ENCODE measurements at regions not wholly inside any gene's neighbourhood (a gene's known extent, or its start where the extent isn't known, plus 50 kb on each side); places are given as distances from the start of the nearest gene placed in this dataset.

GRCh38 chr5:104353371-104353770 is 790.8 kb upstream of the NUDT12 start:
- no peak overlapping the region for H3K27ac ChIP-seq
- no peaks in the 10 kb centered on the region for H3K9me3 ChIP-seq
- H3K4me3 ChIP-seq: no peak overlapping the region
- intact Hi-C loops (cut with DNase I; ENCODE audit: low total_unique reads): no loop called here
- H3K27me3 ChIP-seq: no peaks in the 10 kb centered on the region
- no peaks in the 10 kb centered on the region for H3K36me3 ChIP-seq
- H3K4me1 ChIP-seq: no peaks in the 10 kb centered on the region
- DNase-seq: no peak
- TF ChIP-seq, protein P1, sequence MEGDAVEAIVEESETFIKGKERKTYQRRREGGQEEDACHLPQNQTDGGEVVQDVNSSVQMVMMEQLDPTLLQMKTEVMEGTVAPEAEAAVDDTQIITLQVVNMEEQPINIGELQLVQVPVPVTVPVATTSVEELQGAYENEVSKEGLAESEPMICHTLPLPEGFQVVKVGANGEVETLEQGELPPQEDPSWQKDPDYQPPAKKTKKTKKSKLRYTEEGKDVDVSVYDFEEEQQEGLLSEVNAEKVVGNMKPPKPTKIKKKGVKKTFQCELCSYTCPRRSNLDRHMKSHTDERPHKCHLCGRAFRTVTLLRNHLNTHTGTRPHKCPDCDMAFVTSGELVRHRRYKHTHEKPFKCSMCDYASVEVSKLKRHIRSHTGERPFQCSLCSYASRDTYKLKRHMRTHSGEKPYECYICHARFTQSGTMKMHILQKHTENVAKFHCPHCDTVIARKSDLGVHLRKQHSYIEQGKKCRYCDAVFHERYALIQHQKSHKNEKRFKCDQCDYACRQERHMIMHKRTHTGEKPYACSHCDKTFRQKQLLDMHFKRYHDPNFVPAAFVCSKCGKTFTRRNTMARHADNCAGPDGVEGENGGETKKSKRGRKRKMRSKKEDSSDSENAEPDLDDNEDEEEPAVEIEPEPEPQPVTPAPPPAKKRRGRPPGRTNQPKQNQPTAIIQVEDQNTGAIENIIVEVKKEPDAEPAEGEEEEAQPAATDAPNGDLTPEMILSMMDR (IDR thresholded peaks at IDR 0.05): no peak

GRCh38 chr5:104352954-104353353 is 790.4 kb upstream of the NUDT12 start:
- Histone ChIP-seq H3K4me1 (no peaks in the 10 kb centered on the region), H3K36me3 (no peaks in the 10 kb centered on the region), H3K4me3 (no peak overlapping the region), H3K27ac (no peak overlapping the region), H3K27me3 (no peaks in the 10 kb centered on the region), H3K9me3 (no peaks in the 10 kb centered on the region)
- TF ChIP-seq, protein P1 (IDR thresholded peaks at IDR 0.05): no peak
- intact Hi-C loops (cut with DNase I; ENCODE audit: low total_unique reads): no loop called here
- no peak for DNase-seq

- TF ChIP-seq, protein P1 (IDR thresholded peaks at IDR 0.05): no peak
- H3K9me3 ChIP-seq: no peaks in the 10 kb centered on the region
- no peak for DNase-seq
- H3K27me3 ChIP-seq: no peaks in the 10 kb centered on the region
- intact Hi-C loops (cut with DNase I; ENCODE audit: low total_unique reads): no loop called here
- no peaks in the 10 kb centered on the region for H3K36me3 ChIP-seq
- H3K4me3 ChIP-seq: no peak overlapping the region
- H3K4me1 ChIP-seq: no peaks in the 10 kb centered on the region
- H3K27ac ChIP-seq: no peak overlapping the region
Measured at GRCh38 chr5:104347119-104347708, 784.6 kb upstream of the NUDT12 start.

- H3K4me1 ChIP-seq: no peaks in the 10 kb centered on the region
Measured at GRCh38 chr5:104345222-104346016, 782.8 kb upstream of the NUDT12 start.

GRCh38 chr5:104344809-104345208 is 782.2 kb upstream of the NUDT12 start:
- Histone ChIP-seq H3K36me3 (no peaks in the 10 kb centered on the region), H3K27ac (no peak overlapping the region), H3K9me3 (no peaks in the 10 kb centered on the region), H3K27me3 (no peaks in the 10 kb centered on the region), H3K4me1 (no peaks in the 10 kb centered on the region), H3K4me3 (no peak overlapping the region)
- no peak for DNase-seq
- TF ChIP-seq, protein P1 (IDR thresholded peaks at IDR 0.05): no peak
- intact Hi-C loops (cut with DNase I; ENCODE audit: low total_unique reads): no loop called here

More at GRCh38 chr5:104345222-104346016, 782.8 kb upstream of the NUDT12 start:
- Histone ChIP-seq H3K9me3 (no peaks in the 10 kb centered on the region), H3K36me3 (no peaks in the 10 kb centered on the region), H3K27me3 (no peaks in the 10 kb centered on the region), H3K27ac (no peak overlapping the region), H3K4me3 (no peak overlapping the region)
- intact Hi-C loops (cut with DNase I; ENCODE audit: low total_unique reads): no loop called here
- DNase-seq: no peak
- TF ChIP-seq, protein P1 (IDR thresholded peaks at IDR 0.05): no peak
